Prostate gland (tissue), 1 donor: ENCODE measurements at regions not wholly inside any gene's neighbourhood (a gene's known extent, or its start where the extent isn't known, plus 50 kb on each side); places are given as distances from the start of the nearest gene placed in this dataset.

Experiments used
- POLR2A ChIP-seq: fragments of 450-650 bp; IDR thresholded peaks from one replicate; pipeline ENCODE4 v1.6.1; 2016; ENCODE audit warnings: antibody characterized with exemption, mild to moderate bottlenecking
- POLR2AphosphoS5 ChIP-seq: sonication (generic); formaldehyde crosslinking; IDR thresholded peaks from one replicate; pipeline ENCODE4 v1.6.1; 2017; ENCODE audit warnings: antibody characterized with exemption

DNA sequence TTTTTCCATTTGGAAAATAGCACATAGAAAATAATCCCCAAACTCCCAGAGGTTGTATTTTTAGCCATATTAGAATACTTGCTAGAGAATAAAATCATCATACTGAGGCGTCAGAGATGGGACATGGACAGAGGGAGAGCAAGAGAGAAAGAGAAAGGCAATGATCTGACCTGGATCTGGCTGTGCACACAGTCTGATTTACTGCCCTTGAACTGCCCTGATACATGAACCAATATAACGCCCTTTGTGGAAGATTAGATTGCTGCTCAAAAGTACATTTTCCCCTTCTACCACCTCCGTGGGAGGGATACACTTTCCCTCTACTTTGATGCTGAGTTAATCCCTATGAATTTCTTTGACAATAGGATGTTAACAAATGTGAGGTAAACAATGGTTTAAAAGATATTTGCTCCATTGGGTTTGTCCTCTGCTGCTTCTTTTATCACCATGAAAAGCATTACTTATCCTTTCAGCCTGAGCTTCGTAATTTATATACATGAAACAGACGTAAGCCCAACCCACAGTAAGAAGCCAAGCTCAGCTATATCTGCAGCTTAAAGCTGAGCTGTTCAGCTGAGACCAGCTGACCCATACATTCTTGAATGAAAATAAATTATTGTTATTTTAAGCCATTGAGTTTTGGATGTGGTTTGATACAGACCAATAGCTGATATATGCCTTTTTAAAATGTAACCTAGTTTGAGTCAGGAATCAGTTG is 1664.6 kb upstream of the CELF4 start:
- TF ChIP-seq POLR2AphosphoS5: no peak
- TF ChIP-seq POLR2A: no peak
